Embryonic facial prominence (tissue), 1 donor: ENCODE measurements at regions not wholly inside any gene's neighbourhood (a gene's known extent, or its start where the extent isn't known, plus 50 kb on each side); places are given as distances from the start of the nearest gene placed in this dataset.

ENCODE experiments used
- DNase-seq: peaks from one replicate; pipeline ENCODE4 v3.0.0-alpha.2; 2016; ENCODE audit errors: extremely low spot score

DNA sequence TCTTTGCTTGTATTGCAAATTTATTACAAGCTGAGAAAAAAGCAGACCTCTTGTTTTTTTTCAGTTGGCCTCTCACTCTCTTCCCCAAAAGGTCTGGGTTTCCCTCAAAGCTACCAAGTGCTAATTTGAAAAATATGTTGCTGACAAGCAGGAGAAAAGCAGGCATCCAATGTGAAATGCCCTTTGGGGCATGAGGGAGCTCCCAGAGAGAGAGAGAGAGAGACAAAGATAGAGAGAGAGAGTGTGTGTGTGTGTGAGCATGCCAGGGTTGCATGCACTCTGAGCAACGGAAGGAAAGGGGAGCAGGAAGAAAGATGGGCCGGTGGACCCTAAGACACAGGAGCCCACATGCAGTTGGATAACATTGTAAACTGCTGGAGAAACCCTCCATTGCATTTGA is 358.4 kb downstream of the TMEM38B start:
- DNase-seq: no peak

GRCh38 chr9:106056328-106056727 is 362.0 kb downstream of the TMEM38B start:
- DNase-seq: no peak

GRCh38 chr9:106058460-106058859 is 364.1 kb downstream of the TMEM38B start:
- no peak for DNase-seq

- DNase-seq: no peak
Observed at GRCh38 chr9:106059886-106060285, 365.5 kb downstream of the TMEM38B start.

DNA sequence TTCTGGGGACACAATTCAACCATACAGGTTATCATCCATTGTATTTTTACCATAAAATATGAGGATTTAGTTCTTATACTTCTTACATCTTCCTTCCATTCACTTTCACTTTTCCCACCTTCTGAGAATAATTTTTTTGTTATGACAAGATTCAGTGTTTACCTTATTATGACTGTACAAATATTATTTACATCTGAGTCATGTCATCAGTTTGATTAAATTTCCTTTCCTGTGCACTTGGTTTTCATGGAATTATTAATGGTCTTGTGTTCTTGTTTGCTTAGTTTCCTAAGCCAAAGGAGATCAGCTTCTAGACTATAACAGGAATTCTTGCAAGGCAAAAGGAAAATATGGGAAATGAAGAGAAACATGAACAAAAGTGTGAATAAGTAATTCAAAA is 366.5 kb downstream of the TMEM38B start:
- no peak for DNase-seq

DNA sequence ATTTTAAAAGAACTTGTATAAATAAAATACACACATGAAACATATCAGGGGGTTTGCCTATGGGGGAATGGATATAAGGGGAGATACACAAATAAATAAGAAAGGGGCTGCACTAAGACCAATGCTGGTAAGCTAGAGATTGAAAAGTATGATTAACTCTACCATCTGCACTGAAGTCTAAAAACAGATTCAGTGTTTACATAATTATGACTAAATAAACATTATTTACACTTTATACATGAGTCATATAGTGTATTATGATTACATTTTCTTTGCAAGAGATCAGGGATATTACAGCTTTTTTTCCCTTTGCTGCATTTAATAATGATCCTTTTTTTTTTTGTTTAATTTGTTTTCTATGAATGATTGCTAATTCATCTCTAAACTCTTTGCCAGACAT is 367.9 kb downstream of the TMEM38B start:
- DNase-seq: no peak

- no peak for DNase-seq
Observed at GRCh38 chr9:106065136-106065535, 370.8 kb downstream of the TMEM38B start.

- no peak for DNase-seq
Observed at GRCh38 chr9:106065579-106066214, 371.4 kb downstream of the TMEM38B start.

DNA sequence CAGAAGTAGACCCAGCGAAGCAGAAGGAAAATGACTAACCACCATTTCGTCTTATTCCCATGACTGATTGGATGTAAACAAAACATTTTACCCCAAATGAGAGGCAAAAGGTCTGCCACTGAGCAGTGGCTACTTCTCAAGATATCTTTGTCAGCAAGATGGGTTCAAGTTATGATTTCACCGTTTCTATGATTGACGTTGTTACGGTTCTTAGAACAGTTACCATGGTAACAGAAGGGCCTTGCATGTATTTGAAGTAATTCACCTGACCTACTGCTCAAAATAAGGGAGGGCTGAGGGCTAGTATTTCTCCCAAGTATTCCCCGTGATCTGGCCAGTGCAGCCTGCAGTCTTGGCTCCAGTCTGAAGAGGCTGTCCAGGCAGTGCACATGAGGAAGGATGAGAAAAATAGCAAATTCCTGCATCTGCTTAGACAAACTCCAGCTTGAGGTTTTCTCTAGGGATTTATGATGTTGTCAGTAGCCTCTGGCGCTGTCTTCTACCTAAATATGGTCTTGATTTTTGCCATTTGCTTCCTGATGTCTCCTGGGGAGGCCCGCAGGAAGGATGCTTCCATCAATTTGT is 372.7 kb downstream of the TMEM38B start:
- no peak for DNase-seq

DNA sequence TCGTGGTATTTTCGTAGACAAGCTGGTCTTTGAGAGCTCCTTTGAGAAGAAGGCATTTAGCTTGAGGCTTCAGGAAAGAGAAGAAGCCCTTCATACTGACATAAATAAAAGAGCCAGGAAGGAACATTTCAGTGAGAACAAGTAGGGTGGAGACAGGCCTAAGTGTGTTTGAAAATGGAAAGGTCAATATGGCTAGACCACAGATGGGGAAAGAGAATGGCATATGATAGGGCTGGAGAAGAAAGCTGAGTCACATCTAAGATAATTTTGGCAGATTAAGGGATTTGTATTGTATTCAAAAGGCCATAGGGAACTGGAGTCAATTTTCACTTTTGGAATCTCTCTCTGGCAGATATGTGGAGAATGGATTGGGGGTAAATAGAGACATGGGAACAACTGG is 374.9 kb downstream of the TMEM38B start:
- no peak for DNase-seq

GRCh38 chr9:106072421-106072820 is 378.1 kb downstream of the TMEM38B start:
- no peak for DNase-seq

- DNase-seq: no peak
Observed at GRCh38 chr9:106074006-106074405, 379.7 kb downstream of the TMEM38B start.

DNA sequence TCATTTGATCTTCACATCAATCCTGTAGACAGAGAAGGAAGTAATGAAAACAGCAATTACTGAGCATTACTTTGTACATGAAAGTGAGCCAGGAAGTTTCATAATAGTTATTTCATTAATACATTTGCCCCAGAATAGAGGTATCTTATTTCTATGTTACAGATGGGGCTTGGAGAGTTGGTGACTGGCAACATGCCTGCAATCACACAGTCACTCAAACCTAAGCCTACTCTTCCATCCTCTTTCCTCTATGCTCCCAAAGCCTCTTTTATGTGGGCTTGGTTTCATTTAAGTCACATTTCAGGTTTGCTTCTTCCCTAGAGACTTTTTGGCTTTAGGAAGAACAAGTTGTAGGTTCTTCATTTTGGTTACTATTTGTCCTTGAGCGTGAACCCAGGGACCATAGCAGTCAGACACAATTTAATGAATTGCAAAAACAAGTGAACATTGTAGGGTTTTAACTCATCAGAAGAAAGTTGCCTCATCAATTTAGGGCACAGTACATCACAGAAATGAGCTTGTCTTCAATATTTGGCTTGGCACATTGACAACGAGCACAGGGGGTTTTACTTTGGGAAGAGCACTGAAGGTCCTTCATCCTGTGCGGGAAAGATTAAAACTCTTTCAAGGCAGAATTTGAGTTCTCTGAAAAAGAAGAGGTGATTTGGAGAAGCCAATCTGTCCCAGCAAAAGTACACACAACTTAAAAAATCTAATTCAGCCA is 381.1 kb downstream of the TMEM38B start:
- no peak for DNase-seq

DNA sequence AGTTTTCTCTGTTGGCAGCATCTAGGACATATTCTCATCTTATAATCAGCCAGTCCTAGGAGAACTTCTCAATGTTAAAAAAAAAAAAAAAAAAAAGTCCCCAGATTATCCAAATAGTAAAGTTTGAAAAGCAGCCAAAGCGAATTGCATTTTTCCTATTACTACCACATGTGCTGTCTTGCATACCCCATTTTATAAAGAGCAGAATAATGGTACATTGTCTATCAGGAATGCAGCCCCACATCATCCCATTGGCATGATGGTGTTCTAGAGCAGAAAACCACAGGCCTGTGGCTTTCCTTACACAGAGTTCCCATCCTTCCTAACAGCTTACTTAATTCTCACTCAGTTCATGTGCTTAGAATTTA is 381.6 kb downstream of the TMEM38B start:
- peak; percentile 47 for DNase-seq

GRCh38 chr9:106076711-106077110 is 382.4 kb downstream of the TMEM38B start:
- DNase-seq: no peak

- DNase-seq: no peak
Observed at GRCh38 chr9:106077731-106078130, 383.4 kb downstream of the TMEM38B start.

DNA sequence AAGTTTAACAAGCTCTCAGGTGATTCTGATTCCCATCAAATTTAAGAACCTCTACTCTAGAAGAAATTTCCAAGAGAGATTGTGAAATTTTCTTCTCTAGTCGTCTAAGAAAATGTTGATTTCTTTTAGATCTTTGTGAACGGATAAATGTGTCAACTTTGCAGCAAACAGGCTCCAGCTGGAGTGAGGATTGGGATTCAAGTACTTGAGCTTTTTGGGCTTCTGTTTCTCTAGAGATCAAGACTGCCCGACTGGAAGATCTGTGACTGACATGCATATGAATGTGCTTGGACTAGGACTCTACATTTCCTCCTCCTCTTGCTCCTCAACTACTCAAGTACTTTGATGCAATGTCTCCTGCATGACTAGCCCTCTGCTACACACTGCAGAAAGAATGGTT is 388.3 kb downstream of the TMEM38B start:
- no peak for DNase-seq

GRCh38 chr9:106084702-106085101 is 390.4 kb downstream of the TMEM38B start:
- no peak for DNase-seq

GRCh38 chr9:106085479-106085878 is 391.1 kb downstream of the TMEM38B start:
- no peak for DNase-seq

- no peak for DNase-seq
Observed at GRCh38 chr9:106092083-106092482, 397.7 kb downstream of the TMEM38B start.

DNA sequence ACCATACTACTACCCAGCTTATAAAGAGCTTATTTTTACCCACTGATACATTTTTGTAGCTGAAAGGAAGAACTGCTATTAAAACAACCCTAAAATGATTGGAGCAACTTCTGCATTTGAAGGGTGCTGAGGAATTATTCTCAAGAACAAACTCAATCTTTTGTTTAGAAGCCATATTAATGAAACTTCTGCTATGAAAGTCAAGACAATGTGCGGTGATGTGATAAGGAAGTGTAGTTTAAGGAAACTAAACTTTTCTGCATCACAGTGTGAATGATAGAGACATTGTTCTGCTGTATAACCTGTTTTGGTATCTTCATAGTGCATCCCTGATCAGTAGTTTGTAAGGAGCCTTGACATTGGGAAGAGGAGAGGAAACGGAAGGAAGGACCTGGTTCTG is 408.5 kb downstream of the TMEM38B start:
- DNase-seq: no peak

GRCh38 chr9:106104887-106105286 is 410.5 kb downstream of the TMEM38B start:
- DNase-seq: no peak

DNA sequence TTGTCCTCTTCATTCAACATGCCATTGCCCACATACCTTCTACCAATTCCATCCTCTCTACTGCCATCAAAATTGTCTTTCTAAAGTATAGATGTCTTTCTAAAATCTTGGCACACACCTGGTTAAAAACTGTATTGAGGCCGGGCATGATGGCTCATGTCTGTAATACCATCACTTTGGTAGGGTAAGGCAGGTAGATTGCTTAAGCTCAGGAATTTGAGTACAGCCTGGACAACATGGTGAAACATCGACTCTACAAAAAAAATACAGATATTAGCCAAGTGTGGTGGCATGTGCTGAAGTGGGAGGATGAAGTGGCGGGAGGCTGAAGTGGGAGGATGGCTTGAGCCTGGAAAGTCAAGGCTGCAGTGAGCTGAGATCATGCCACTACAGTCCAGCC is 412.1 kb downstream of the TMEM38B start:
- DNase-seq: no peak
